ENCODE measurements at regions not wholly inside any gene's neighbourhood (a gene's known extent, or its start where the extent isn't known, plus 50 kb on each side); places are given as distances from the start of the nearest gene placed in this dataset.

- no peak overlapping the region for H3K9ac ChIP-seq (ENCODE audit: low read depth, low read length)
- H3K27me3 ChIP-seq (ENCODE audit: control insufficient read depth, insufficient read depth, low read length): no peaks in the 10 kb centered on the region
- H3K36me3 ChIP-seq (ENCODE audit: control insufficient read depth, insufficient read depth, low read length): no peaks in the 10 kb centered on the region
- no peaks in the 10 kb centered on the region for H3K4me1 ChIP-seq (ENCODE audit: control insufficient read depth, insufficient read depth, low read length)
- H3K4me3 ChIP-seq (ENCODE audit: low read depth, low read length): no peak overlapping the region
- H3K9me3 ChIP-seq (ENCODE audit: control insufficient read depth, insufficient read depth, low read length): peaks cover 9% of the 10 kb centered on the region
Measured at GRCh38 chr21:24634749-24635148, 972.5 kb downstream of the MRPL39 start.

GRCh38 chr21:24628536-24628935, 978.7 kb downstream of the MRPL39 start:
- H3K27me3 ChIP-seq (ENCODE audit: control insufficient read depth, insufficient read depth, low read length): no peaks in the 10 kb centered on the region
- peaks cover 19% of the 10 kb centered on the region for H3K9me3 ChIP-seq (ENCODE audit: control insufficient read depth, insufficient read depth, low read length)
- no peak overlapping the region for H3K9ac ChIP-seq (ENCODE audit: low read depth, low read length)

GRCh38 chr21:24628046-24628445, 979.2 kb downstream of the MRPL39 start:
- Histone ChIP-seq H3K36me3 (ENCODE audit: control insufficient read depth, insufficient read depth, low read length) (no peaks in the 10 kb centered on the region), H3K9ac (ENCODE audit: low read depth, low read length) (no peak overlapping the region), H3K9me3 (ENCODE audit: control insufficient read depth, insufficient read depth, low read length) (peaks cover 22% of the 10 kb centered on the region), H3K27me3 (ENCODE audit: control insufficient read depth, insufficient read depth, low read length) (no peaks in the 10 kb centered on the region), H3K4me1 (ENCODE audit: control insufficient read depth, insufficient read depth, low read length) (no peaks in the 10 kb centered on the region), H3K4me3 (ENCODE audit: low read depth, low read length) (no peak overlapping the region)

More at GRCh38 chr21:24628536-24628935, 978.7 kb downstream of the MRPL39 start:
- Histone ChIP-seq H3K4me3 (ENCODE audit: low read depth, low read length) (no peak overlapping the region), H3K4me1 (ENCODE audit: control insufficient read depth, insufficient read depth, low read length) (no peaks in the 10 kb centered on the region), H3K36me3 (ENCODE audit: control insufficient read depth, insufficient read depth, low read length) (no peaks in the 10 kb centered on the region)

GRCh38 chr21:24617819-24618218, 989.5 kb downstream of the MRPL39 start:
- peaks cover 14% of the 10 kb centered on the region for H3K9me3 ChIP-seq (ENCODE audit: control insufficient read depth, insufficient read depth, low read length)
- no peak overlapping the region for H3K9ac ChIP-seq (ENCODE audit: low read depth, low read length)
- H3K4me3 ChIP-seq (ENCODE audit: low read depth, low read length): no peak overlapping the region
- no peaks in the 10 kb centered on the region for H3K36me3 ChIP-seq (ENCODE audit: control insufficient read depth, insufficient read depth, low read length)
- H3K27me3 ChIP-seq (ENCODE audit: control insufficient read depth, insufficient read depth, low read length): no peaks in the 10 kb centered on the region
- no peaks in the 10 kb centered on the region for H3K4me1 ChIP-seq (ENCODE audit: control insufficient read depth, insufficient read depth, low read length)

GRCh38 chr21:24594082-24594481, 1013.2 kb downstream of the MRPL39 start:
- no peaks in the 10 kb centered on the region for H3K27me3 ChIP-seq (ENCODE audit: control insufficient read depth, insufficient read depth, low read length)
- no peaks in the 10 kb centered on the region for H3K4me1 ChIP-seq (ENCODE audit: control insufficient read depth, insufficient read depth, low read length)
- no peak overlapping the region for H3K9ac ChIP-seq (ENCODE audit: low read depth, low read length)
- H3K4me3 ChIP-seq (ENCODE audit: low read depth, low read length): no peak overlapping the region
- no peaks in the 10 kb centered on the region for H3K36me3 ChIP-seq (ENCODE audit: control insufficient read depth, insufficient read depth, low read length)
- peaks cover 12% of the 10 kb centered on the region for H3K9me3 ChIP-seq (ENCODE audit: control insufficient read depth, insufficient read depth, low read length)

GRCh38 chr21:24590261-24590660, 1017.0 kb downstream of the MRPL39 start:
- Histone ChIP-seq H3K9ac (ENCODE audit: low read depth, low read length) (no peak overlapping the region), H3K4me1 (ENCODE audit: control insufficient read depth, insufficient read depth, low read length) (no peaks in the 10 kb centered on the region), H3K4me3 (ENCODE audit: low read depth, low read length) (no peak overlapping the region), H3K27me3 (ENCODE audit: control insufficient read depth, insufficient read depth, low read length) (no peaks in the 10 kb centered on the region), H3K36me3 (ENCODE audit: control insufficient read depth, insufficient read depth, low read length) (no peaks in the 10 kb centered on the region), H3K9me3 (ENCODE audit: control insufficient read depth, insufficient read depth, low read length) (peaks cover 8% of the 10 kb centered on the region)

- H3K4me1 ChIP-seq (ENCODE audit: control insufficient read depth, insufficient read depth, low read length): no peaks in the 10 kb centered on the region
- H3K9ac ChIP-seq (ENCODE audit: low read depth, low read length): no peak overlapping the region
- H3K4me3 ChIP-seq (ENCODE audit: low read depth, low read length): no peak overlapping the region
- peaks cover 5% of the 10 kb centered on the region for H3K9me3 ChIP-seq (ENCODE audit: control insufficient read depth, insufficient read depth, low read length)
- no peaks in the 10 kb centered on the region for H3K27me3 ChIP-seq (ENCODE audit: control insufficient read depth, insufficient read depth, low read length)
- no peaks in the 10 kb centered on the region for H3K36me3 ChIP-seq (ENCODE audit: control insufficient read depth, insufficient read depth, low read length)
Measured at GRCh38 chr21:24583473-24583872, 1023.8 kb downstream of the MRPL39 start.

- no peaks in the 10 kb centered on the region for H3K36me3 ChIP-seq (ENCODE audit: control insufficient read depth, insufficient read depth, low read length)
- H3K4me3 ChIP-seq (ENCODE audit: low read depth, low read length): no peak overlapping the region
- H3K9me3 ChIP-seq (ENCODE audit: control insufficient read depth, insufficient read depth, low read length): peaks cover 6% of the 10 kb centered on the region
- H3K27me3 ChIP-seq (ENCODE audit: control insufficient read depth, insufficient read depth, low read length): no peaks in the 10 kb centered on the region
- no peak overlapping the region for H3K9ac ChIP-seq (ENCODE audit: low read depth, low read length)
- H3K4me1 ChIP-seq (ENCODE audit: control insufficient read depth, insufficient read depth, low read length): no peaks in the 10 kb centered on the region
Measured at GRCh38 chr21:24577301-24577700, 1030.0 kb downstream of the MRPL39 start.

GRCh38 chr21:24561291-24561690, 1046.0 kb downstream of the MRPL39 start:
- no peaks in the 10 kb centered on the region for H3K27me3 ChIP-seq (ENCODE audit: control insufficient read depth, insufficient read depth, low read length)

GRCh38 chr21:24552491-24552890, 1054.8 kb downstream of the MRPL39 start:
- no peak overlapping the region for H3K9ac ChIP-seq (ENCODE audit: low read depth, low read length)
- H3K27me3 ChIP-seq (ENCODE audit: control insufficient read depth, insufficient read depth, low read length): no peaks in the 10 kb centered on the region
- no peaks in the 10 kb centered on the region for H3K36me3 ChIP-seq (ENCODE audit: control insufficient read depth, insufficient read depth, low read length)
- no peak overlapping the region for H3K4me3 ChIP-seq (ENCODE audit: low read depth, low read length)
- peaks cover 11% of the 10 kb centered on the region for H3K9me3 ChIP-seq (ENCODE audit: control insufficient read depth, insufficient read depth, low read length)
- H3K4me1 ChIP-seq (ENCODE audit: control insufficient read depth, insufficient read depth, low read length): no peaks in the 10 kb centered on the region

More at GRCh38 chr21:24561291-24561690, 1046.0 kb downstream of the MRPL39 start:
- Histone ChIP-seq H3K9ac (ENCODE audit: low read depth, low read length) (no peak overlapping the region), H3K9me3 (ENCODE audit: control insufficient read depth, insufficient read depth, low read length) (peaks cover 18% of the 10 kb centered on the region), H3K4me1 (ENCODE audit: control insufficient read depth, insufficient read depth, low read length) (no peaks in the 10 kb centered on the region), H3K4me3 (ENCODE audit: low read depth, low read length) (no peak overlapping the region), H3K36me3 (ENCODE audit: control insufficient read depth, insufficient read depth, low read length) (no peaks in the 10 kb centered on the region)

- no peaks in the 10 kb centered on the region for H3K27me3 ChIP-seq (ENCODE audit: control insufficient read depth, insufficient read depth, low read length)
- H3K4me1 ChIP-seq (ENCODE audit: control insufficient read depth, insufficient read depth, low read length): no peaks in the 10 kb centered on the region
- H3K36me3 ChIP-seq (ENCODE audit: control insufficient read depth, insufficient read depth, low read length): no peaks in the 10 kb centered on the region
- H3K4me3 ChIP-seq (ENCODE audit: low read depth, low read length): no peak overlapping the region
- H3K9ac ChIP-seq (ENCODE audit: low read depth, low read length): no peak overlapping the region
- peaks cover 20% of the 10 kb centered on the region for H3K9me3 ChIP-seq (ENCODE audit: control insufficient read depth, insufficient read depth, low read length)
Measured at GRCh38 chr21:24545807-24546361, 1061.4 kb downstream of the MRPL39 start.

GRCh38 chr21:24514081-24514733, 1093.1 kb downstream of the MRPL39 start:
- Histone ChIP-seq H3K4me1 (ENCODE audit: control insufficient read depth, insufficient read depth, low read length) (no peaks in the 10 kb centered on the region), H3K9me3 (ENCODE audit: control insufficient read depth, insufficient read depth, low read length) (peaks cover 7% of the 10 kb centered on the region), H3K9ac (ENCODE audit: low read depth, low read length) (no peak overlapping the region), H3K27me3 (ENCODE audit: control insufficient read depth, insufficient read depth, low read length) (no peaks in the 10 kb centered on the region), H3K36me3 (ENCODE audit: control insufficient read depth, insufficient read depth, low read length) (no peaks in the 10 kb centered on the region), H3K4me3 (ENCODE audit: low read depth, low read length) (no peak overlapping the region)
